B cell (primary cell): ENCODE measurements at regions not wholly inside any gene's neighbourhood (a gene's known extent, or its start where the extent isn't known, plus 50 kb on each side); places are given as distances from the start of the nearest gene placed in this dataset.

Experiments
- ATAC-seq: fragments of 200-7000 bp; cut with Tn5 transposase; one replicate; pipeline ENCODE4 v1.10.0; 2021; ENCODE audit warnings: low read depth, mild to moderate bottlenecking, moderate number of reproducible peaks, moderate library complexity
- CTCF ChIA-PET: fragments of 350-600 bp; sonication (Branson Sonifier 250); formaldehyde crosslinking; loops from one replicate; lab custom pipeline; 2021; ENCODE audit warnings: antibody characterized with exemption, inconsistent platforms; lab: Charles Lee
- POLR2A ChIA-PET: fragments of 350-600 bp; sonication (Branson Sonifier 250); formaldehyde crosslinking; loops from one replicate; lab custom pipeline; 2021; ENCODE audit warnings: antibody characterized with exemption; lab: Charles Lee
- DNase-seq: peaks from one replicate; pipeline ENCODE4 v3.0.0; 2013
- H2AFZ ChIP-seq: 2 replicates; pipeline ENCODE4 v1.6.1; 2012; ENCODE audit warnings: mild to moderate bottlenecking, low read depth, low read length; ENCODE audit not compliant: insufficient read depth, poor library complexity, severe bottlenecking
- H3K27ac ChIP-seq, 2 donors: 1 replicate in 1 of 2; 2 replicates in 1 of 2; pipeline ENCODE4 v1.5.1; 2012 to 2013; ENCODE audit warnings: low read length in 2 of 2, mild to moderate bottlenecking in 2 of 2, moderate library complexity in 1 of 2
- H3K27me3 ChIP-seq, 4 experiments: fragments of 200-600 bp in 1 of 4; sonication (generic) in 1 of 4; replicated peaks in 1 of 4; 1 replicate in 2 of 4; 2 replicates in 2 of 4; pipeline versions ENCODE4 v1.6.1 to v1.7.0; 2013 to 2016; ENCODE audit warnings: low read length in 3 of 4, mild to moderate bottlenecking in 2 of 4, mixed read lengths in 1 of 4, moderate library complexity in 1 of 4; ENCODE audit not compliant: insufficient read depth in 4 of 4, control insufficient read depth in 3 of 4; ENCODE audit errors: control extremely low read depth in 1 of 4
- H3K36me3 ChIP-seq, 2 experiments: replicated peaks in 1 of 2; 1 replicate in 1 of 2; 2 replicates in 1 of 2; pipeline versions ENCODE4 v1.6.1 to v1.7.1; 2013; ENCODE audit warnings: low read length in 1 of 2; ENCODE audit not compliant: insufficient read depth in 2 of 2, control insufficient read depth in 1 of 2; ENCODE audit errors: control extremely low read depth in 1 of 2, extremely low read depth in 1 of 2
- H3K4me1 ChIP-seq, 2 donors: fragments of 200-600 bp in 1 of 2; sonication (generic) in 1 of 2; 1 replicate in 1 of 2; 2 replicates in 1 of 2; pipeline versions ENCODE4 v1.5.1 to v1.6.1; 2013 to 2017; ENCODE audit warnings: low read length in 2 of 2; ENCODE audit not compliant: control insufficient read depth in 2 of 2, insufficient read depth in 2 of 2
- H3K4me2 ChIP-seq: replicated peaks from 2 replicates; pipeline ENCODE3; 2012; ENCODE audit warnings: mild to moderate bottlenecking, low read depth, low read length; ENCODE audit not compliant: poor library complexity, severe bottlenecking
- H3K4me3 ChIP-seq, 5 experiments: fragments of 200-600 bp in 1 of 5; sonication (generic) in 1 of 5; 1 replicate in 3 of 5; 2 replicates in 2 of 5; pipeline versions ENCODE4 v1.5.1 to v1.7.0; 2011 to 2016; ENCODE audit warnings: low read length in 4 of 5, mild to moderate bottlenecking in 4 of 5, low read depth in 2 of 5, control low read depth in 1 of 5, moderate library complexity in 1 of 5; ENCODE audit not compliant: insufficient read depth in 1 of 5; ENCODE audit errors: control extremely low read depth in 1 of 5, extremely low read depth in 1 of 5
- H3K79me2 ChIP-seq: fragments of 200-600 bp; sonication (generic); one replicate; pipeline ENCODE4 v1.6.0; 2016; ENCODE audit warnings: low read length; ENCODE audit not compliant: control insufficient read depth, insufficient read depth
- H3K9ac ChIP-seq: fragments of 200-600 bp; sonication (generic); 2 replicates; pipeline ENCODE4 v1.6.1; 2017; ENCODE audit warnings: mild to moderate bottlenecking, low read length, moderate library complexity
- H3K9me3 ChIP-seq, 3 donors: one replicate each; pipeline versions ENCODE4 v1.6.1 to v1.7.1; 2013; ENCODE audit warnings: low read length in 2 of 3; ENCODE audit not compliant: control insufficient read depth in 2 of 3, insufficient read depth in 1 of 3; ENCODE audit errors: control extremely low read depth in 1 of 3
- H4K20me1 ChIP-seq: 2 replicates; pipeline ENCODE4 v1.6.0; 2012; ENCODE audit warnings: mild to moderate bottlenecking, low read length; ENCODE audit not compliant: insufficient read depth, control insufficient read depth, poor library complexity, severe bottlenecking
- H3K27ac Mint-ChIP-seq: one replicate; pipeline ENCODE4 v1.8.0; 2021; ENCODE audit warnings: mixed read lengths
- H3K27me3 Mint-ChIP-seq: one replicate; pipeline ENCODE4 v1.8.0; 2021; ENCODE audit warnings: mixed read lengths
- H3K4me1 Mint-ChIP-seq: one replicate; pipeline ENCODE4 v1.8.0; 2021; ENCODE audit warnings: mixed read lengths
- H3K4me3 Mint-ChIP-seq: one replicate; pipeline ENCODE4 v1.8.0; 2021; ENCODE audit warnings: mixed read lengths
- H3K9me3 Mint-ChIP-seq: one replicate; pipeline ENCODE4 v1.8.0; 2022; ENCODE audit warnings: mixed read lengths; ENCODE audit not compliant: insufficient read depth
- EZH2 ChIP-seq: IDR thresholded peaks from 2 replicates; pipeline ENCODE4 v1.6.1; 2012; ENCODE audit warnings: borderline replicate concordance, low read depth, mild to moderate bottlenecking, moderate library complexity, low read length; ENCODE audit not compliant: insufficient read depth, poor library complexity, severe bottlenecking
- WGBS: methylation state at CpG from one replicate; pipeline ENCODE4 v1.1.5; 2013; ENCODE audit warnings: missing lambda C conversion rate; ENCODE audit not compliant: insufficient coverage; 5-methylcytosine and 5-hydroxymethylcytosine counted together
- intact Hi-C: fragments of 100-400 bp; cut with micrococcal nuclease; formaldehyde crosslinking; loops from one replicate; pipeline ENCODE4 v1.10.0; 2022
- TF ChIP-seq, protein P1 (sequence below): fragments of 200-600 bp; IDR thresholded peaks from one replicate; pipeline ENCODE4 v1.8.0; 2022; ENCODE audit warnings: antibody characterized with exemption, mild to moderate bottlenecking

DNA sequence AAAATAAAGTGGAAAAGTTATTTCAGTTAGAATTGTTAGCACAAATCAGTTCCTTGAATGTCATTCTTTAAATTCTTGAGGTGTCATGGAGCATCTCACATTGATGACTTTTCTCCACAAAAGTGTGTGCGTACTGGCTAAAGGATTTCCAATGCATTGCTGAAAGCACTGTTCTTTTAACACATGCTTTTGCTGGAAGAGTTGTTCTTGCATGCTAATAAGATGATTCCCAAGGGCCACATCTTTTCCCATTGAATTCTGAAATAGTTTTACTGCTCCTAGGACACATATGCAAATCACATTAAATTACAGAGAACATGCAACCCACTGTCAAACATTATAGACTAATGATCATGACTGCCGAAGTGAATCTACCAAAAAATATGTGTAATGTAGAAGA lies 516.3 kb upstream of the CADM2 start:
- Histone ChIP-seq H3K9ac (no peak overlapping the region), H3K4me2 (no peak overlapping the region), H3K4me1 (no peaks in the 10 kb centered on the region), H3K27ac (no peak overlapping the region), H3K79me2 (no peaks in the 10 kb centered on the region), H3K36me3 (no peaks in the 10 kb centered on the region), H3K9me3 (peaks cover 0 to 2% (median 0%) of the 10 kb centered on the region in 3 donors), H4K20me1 (no peaks in the 10 kb centered on the region), H3K27me3 (no peaks in the 10 kb centered on the region), H3K4me3 (no peak overlapping the region), H2AFZ (no peak overlapping the region)
- H3K27me3 Mint-ChIP-seq = no peaks in the 10 kb centered on the region
- H3K27ac Mint-ChIP-seq = no peak overlapping the region
- H3K4me1 Mint-ChIP-seq = no peaks in the 10 kb centered on the region
- POLR2A ChIA-PET = no interaction called here
- CTCF ChIA-PET = no interaction called here
- DNase-seq = no peak
- intact Hi-C loops = no loop called here
- ATAC-seq = no peak
- 100% methylated on average over 1 of the region's 2 CpGs for WGBS
- TF ChIP-seq, protein P1, sequence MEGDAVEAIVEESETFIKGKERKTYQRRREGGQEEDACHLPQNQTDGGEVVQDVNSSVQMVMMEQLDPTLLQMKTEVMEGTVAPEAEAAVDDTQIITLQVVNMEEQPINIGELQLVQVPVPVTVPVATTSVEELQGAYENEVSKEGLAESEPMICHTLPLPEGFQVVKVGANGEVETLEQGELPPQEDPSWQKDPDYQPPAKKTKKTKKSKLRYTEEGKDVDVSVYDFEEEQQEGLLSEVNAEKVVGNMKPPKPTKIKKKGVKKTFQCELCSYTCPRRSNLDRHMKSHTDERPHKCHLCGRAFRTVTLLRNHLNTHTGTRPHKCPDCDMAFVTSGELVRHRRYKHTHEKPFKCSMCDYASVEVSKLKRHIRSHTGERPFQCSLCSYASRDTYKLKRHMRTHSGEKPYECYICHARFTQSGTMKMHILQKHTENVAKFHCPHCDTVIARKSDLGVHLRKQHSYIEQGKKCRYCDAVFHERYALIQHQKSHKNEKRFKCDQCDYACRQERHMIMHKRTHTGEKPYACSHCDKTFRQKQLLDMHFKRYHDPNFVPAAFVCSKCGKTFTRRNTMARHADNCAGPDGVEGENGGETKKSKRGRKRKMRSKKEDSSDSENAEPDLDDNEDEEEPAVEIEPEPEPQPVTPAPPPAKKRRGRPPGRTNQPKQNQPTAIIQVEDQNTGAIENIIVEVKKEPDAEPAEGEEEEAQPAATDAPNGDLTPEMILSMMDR = no peak
- no peak overlapping the region for H3K4me3 Mint-ChIP-seq
- peaks cover 3% of the 10 kb centered on the region for H3K9me3 Mint-ChIP-seq

DNA sequence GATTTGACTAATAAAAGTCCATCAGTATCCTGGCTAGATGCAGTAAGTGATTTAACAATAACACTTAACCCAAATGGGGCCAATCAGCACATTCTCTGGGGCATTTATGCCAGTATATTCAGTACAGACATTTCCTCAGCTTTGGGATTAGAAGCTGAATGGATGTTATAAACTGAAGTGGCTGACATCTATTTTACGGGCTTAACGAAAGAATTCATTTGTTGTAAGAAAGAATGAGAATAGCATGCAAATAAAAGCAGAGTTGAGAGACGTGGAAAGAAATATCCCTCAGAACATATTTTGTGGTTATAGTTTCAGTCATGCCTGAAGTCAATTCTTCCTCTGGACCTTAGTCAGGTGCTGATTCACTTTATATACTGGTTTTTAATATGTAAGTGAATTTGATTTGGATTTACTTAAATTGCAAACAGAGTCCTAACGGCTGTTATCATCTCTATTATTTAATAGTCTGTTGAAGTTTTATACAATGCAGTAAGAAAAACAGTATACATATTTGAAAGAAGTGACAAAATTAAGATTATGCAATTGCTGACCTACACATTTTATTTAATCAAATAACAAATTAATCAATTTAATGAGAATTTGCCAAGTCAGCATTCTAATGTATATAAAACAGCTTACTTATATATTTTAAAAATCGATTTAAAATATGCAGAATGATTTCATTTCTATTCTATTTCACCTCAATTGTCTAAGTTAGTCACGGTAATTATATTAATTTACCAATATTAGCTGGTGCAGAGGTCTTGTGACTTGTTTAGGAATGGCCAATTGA lies 513.9 kb upstream of the CADM2 start:
- no peaks in the 10 kb centered on the region for H3K4me1 ChIP-seq
- H2AFZ ChIP-seq = no peak overlapping the region
- POLR2A ChIA-PET = no interaction called here
- no peaks in the 10 kb centered on the region for H3K27me3 Mint-ChIP-seq
- H3K4me2 ChIP-seq = no peak overlapping the region
- H3K27ac ChIP-seq = no peak overlapping the region
- H4K20me1 ChIP-seq = no peaks in the 10 kb centered on the region
- H3K36me3 ChIP-seq = no peaks in the 10 kb centered on the region
- H3K4me1 Mint-ChIP-seq = no peaks in the 10 kb centered on the region
- no peak overlapping the region for H3K4me3 Mint-ChIP-seq
- intact Hi-C loops = no loop called here
- peaks cover 3% of the 10 kb centered on the region for H3K9me3 Mint-ChIP-seq
- ATAC-seq (no peak), DNase-seq (no peak)
- CTCF ChIA-PET = no interaction called here
- H3K79me2 ChIP-seq = no peaks in the 10 kb centered on the region
- no peaks in the 10 kb centered on the region for H3K27me3 ChIP-seq
- H3K9me3 ChIP-seq = peaks cover 0 to 2% (median 0%) of the 10 kb centered on the region in 3 donors
- no peak for TF ChIP-seq EZH2
- TF ChIP-seq, protein P1 = no peak
- no peak overlapping the region for H3K9ac ChIP-seq
- WGBS = no CpG with 5 or more reads among the region's 6 CpGs
- no peak overlapping the region for H3K4me3 ChIP-seq
- no peak overlapping the region for H3K27ac Mint-ChIP-seq
